DMS53 (cell line): ENCODE measurements at regions not wholly inside any gene's neighbourhood (a gene's known extent, or its start where the extent isn't known, plus 50 kb on each side); places are given as distances from the start of the nearest gene placed in this dataset.

ENCODE experiments used
- DNase-seq: peaks from one replicate; lab custom pipeline; 2025; lab: John Stamatoyannopoulos, UW

DNA sequence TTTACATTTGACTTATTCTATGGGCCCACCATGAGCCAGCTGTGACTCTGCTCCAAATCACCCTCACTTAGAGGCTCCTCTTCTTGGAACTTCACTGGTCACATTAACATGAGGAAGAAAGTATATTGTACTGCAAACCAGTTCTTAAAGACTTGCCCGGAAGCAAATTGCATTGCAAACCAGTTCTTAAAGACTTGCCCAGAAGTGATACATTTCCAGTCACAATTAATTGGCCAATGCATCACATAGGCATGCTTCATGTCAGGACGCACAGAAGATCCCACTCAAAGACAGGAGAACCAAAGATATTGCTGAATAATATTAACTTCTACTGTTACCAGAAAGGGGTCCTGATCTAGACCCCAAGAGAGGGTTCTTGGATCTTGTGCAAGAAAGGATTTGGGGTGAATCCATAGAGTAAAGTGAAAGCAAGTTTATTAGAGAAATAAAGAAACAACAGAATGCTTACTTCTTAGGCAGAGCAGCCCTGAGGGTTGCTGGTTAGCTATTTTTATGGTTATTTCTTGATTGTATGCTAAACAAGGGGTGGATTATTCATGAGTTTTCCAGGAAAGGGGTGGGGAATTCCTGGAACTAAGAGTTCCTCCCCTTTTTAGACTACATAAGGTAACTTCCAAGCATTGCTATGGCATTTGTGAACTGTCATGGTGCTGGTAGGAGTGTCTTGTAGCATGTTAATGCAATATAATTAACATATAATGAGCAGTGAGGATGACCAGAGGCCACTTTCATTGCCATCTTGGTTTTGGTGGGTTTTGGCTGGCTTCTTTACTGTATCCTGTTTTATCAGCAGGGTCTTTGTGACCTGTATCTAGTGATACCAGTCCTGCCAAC is 54.6 kb upstream of the HCCS start:
- no peak for DNase-seq

DNA sequence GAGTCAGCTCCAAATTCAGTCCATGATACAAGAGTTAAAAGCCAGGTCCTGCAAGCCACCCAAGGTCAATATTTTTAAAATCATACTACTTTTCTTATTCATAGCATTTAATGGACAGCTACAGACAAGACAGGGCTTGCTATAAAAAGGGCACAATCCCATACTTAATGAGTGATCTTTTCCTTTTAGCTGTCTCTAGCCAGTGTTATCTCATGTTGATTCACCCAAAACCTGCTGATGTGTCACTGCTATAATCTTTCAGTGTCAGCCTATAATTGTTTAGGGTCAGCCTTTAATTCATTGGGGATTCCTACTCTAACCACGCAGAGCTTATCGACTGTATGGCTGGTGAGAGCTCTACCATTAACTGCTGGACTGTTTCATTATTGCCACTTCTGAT is 51.2 kb upstream of the HCCS start:
- DNase-seq, result no peak
